Umbilical cord (tissue), 1 donor: ENCODE measurements at regions not wholly inside any gene's neighbourhood (a gene's known extent, or its start where the extent isn't known, plus 50 kb on each side); places are given as distances from the start of the nearest gene placed in this dataset.
"Not testable (repeated sequence)": the region's sequence is repeated elsewhere in the genome, so short reads cannot be mapped to it uniquely, and the experiment has no call there.

ENCODE experiments used
- DNase-seq: peaks from one replicate; pipeline ENCODE4 v3.0.0-alpha.2; 2015; ENCODE audit warnings: low spot score

DNA sequence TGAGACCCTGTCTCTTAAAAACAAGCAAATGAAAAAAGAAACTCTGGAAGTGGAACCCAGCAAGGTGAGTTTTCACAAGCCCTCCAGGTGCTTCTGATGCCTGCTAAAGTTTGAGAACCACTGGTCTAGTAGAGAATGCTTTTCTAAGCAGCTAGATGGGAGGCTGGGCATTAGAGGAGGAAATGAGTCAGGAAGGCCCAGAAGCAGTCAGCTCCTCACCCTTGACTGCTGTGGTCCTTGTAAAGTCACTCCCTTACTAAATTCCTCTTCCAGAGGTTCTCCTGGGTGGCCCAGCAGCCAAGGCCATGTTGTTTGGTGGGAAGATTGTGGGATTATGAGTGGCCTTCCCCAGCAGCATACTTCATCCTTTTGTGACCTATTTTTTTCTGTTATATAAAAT, 52.0 kb upstream of the FYN start:
- no peak for DNase-seq

- no peak for DNase-seq
Measured at GRCh38 chr6:111926731-111927302, 53.6 kb upstream of the FYN start.

- DNase-seq, result no peak
Measured at GRCh38 chr6:111927321-111927720, 54.1 kb upstream of the FYN start.

- no peak for DNase-seq
Measured at GRCh38 chr6:111928139-111928538, 54.9 kb upstream of the FYN start.

- DNase-seq, result not testable (repeated sequence)
Measured at GRCh38 chr6:111934611-111935010, 61.4 kb upstream of the FYN start.

- DNase-seq, result no peak
Measured at GRCh38 chr6:111936718-111937117, 63.5 kb upstream of the FYN start.

- no peak for DNase-seq
Measured at GRCh38 chr6:111938710-111939109, 65.5 kb upstream of the FYN start.

DNA sequence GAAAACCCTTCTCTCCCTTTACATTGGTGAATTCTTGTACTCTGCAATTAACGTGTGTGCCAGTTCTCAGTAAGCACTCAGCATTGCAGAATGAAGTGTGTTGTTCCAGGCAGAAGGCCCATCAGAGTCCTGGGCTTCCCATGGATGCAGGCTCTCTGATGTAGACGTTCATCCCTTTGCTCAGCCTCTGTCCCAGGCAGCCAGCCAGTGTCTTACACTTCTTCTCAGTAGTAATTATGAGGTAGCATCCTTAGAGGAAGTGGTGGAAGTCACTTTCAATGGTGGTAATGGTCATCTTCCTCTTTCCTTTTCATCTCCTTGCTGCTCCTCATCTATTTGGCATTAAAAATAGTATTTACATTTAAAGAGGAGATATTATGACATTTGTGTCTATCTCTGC, 66.7 kb upstream of the FYN start:
- no peak for DNase-seq

GRCh38 chr6:111940801-111941200, 67.5 kb upstream of the FYN start:
- DNase-seq, result no peak

- no peak for DNase-seq
Measured at GRCh38 chr6:111941686-111942330, 68.6 kb upstream of the FYN start.

DNA sequence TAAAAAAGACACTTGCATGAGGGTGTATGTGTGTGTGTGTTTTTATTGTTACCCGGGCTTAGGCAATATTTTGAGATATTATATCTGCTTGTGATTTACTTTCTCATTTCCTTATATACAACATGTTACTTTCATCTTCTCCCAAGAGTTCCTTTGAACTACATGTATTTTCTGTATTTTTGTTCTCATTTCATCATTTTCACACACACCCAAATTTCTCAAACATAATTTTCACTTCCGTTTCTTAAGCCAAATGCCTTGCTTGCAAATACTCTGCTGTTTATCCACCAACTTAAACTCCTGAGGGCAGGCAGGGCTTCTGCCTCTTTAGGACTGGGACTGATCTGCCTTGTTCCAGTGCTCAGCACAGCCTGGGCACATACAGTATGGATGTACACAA, 69.3 kb upstream of the FYN start:
- DNase-seq, result no peak

GRCh38 chr6:111943266-111943665, 70.0 kb upstream of the FYN start:
- DNase-seq, result no peak

- DNase-seq, result no peak
Measured at GRCh38 chr6:111943726-111944125, 70.5 kb upstream of the FYN start.

DNA sequence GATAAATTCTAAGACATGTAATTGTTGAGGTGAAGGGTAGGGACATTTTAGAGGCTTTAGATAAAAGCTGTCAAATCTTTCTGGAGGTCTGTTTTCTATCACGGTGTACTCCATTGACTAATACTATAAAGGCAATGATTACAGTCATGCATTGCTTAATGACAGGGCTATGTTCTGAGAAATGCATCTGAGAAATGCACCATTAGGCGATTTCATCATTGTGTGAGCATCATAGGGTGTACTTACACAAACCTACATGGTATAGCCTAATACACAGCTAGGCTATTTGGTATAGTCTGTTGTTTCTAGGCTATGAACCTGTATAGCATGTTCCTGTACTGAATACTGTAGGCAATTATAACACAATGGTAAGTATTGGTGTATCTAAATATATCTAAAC, 71.3 kb upstream of the FYN start:
- peak; percentile 34 for DNase-seq

GRCh38 chr6:111949546-111949945, 76.3 kb upstream of the FYN start:
- no peak for DNase-seq

- not testable (repeated sequence) for DNase-seq
Measured at GRCh38 chr6:111949984-111950383, 76.7 kb upstream of the FYN start.

DNA sequence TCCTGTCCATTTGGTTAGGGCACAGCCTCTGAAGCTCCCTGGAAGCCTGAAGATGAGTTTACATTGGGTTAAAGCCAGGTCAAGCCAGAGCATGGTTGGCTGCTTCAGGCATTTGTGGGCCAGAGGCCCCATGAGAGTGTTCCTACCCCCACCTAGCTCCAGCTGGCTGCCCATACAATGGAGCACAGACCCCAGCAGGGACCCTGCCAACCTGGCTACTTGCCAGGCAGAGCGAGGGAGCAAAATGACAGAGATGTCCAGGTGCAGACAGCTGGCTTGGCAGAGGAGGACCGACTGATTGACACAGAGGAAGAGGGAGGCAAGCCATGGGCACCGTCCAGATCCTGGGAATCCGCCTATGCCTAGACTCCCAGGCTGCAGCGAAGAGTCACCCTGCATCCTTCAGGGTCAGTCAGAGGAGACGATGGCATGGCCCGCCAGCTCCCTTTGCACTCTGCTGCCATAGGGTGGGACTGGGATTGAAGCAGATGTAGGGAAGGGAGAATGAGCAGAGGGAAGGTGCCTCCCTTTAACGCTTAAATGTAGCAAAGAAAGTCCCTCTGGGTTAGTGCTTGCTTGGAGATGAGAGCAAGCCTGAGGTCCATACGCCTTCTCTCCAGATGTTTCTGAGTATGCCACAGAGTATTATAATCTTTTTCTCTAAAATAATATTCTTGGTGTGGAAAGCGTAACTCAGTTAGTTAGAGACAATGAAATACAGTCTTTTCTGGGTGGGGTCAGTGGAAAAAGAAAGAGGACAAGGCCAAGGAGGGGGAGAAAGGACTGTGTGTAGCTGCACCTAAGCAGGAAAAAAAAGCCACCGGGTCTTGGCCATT, 77.6 kb upstream of the FYN start:
- DNase-seq, result no peak

- DNase-seq, result peak; percentile 41
Measured at GRCh38 chr6:111951497-111952085, 78.3 kb upstream of the FYN start.

DNA sequence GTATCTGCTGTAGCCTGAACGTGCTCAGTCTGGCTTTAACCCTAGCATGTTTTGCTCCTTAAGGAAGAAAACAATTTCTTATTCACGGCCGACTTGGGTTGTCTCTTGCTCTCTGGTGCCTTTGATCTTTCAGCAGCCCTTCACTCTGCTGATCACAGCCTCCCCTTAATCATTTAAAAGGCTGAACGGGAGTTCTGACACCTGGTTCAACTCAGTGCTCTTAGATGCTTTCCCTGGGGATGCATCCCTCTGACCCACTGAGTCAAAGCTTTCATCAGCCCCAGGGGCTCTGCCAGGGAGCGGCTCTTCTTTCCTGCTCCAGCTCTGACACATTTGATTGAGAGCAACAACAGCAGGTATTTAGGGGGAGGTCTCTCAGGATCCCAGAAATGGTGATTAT, 79.0 kb upstream of the FYN start:
- peak; percentile 44 for DNase-seq

GRCh38 chr6:111952821-111953540, 79.7 kb upstream of the FYN start:
- DNase-seq, result peak; percentile 66

DNA sequence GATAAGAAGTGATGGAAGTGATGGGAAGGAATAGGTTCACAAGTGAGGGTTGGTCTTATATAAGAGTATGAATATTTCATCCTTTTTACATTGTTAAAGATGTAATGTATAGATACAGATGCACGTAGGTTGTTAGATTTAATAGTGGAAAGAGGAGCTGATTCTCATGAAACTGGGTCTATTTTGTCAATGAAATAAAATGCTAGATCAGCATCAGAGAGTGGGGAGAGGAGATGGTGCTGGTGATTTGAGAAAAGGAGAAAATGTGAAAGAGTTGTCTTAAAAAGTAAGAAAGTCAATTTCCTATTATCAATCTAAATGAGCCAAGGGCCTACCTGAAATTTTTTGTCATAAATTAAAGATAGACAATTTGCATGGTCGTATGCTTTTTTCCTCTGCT, 82.8 kb upstream of the FYN start:
- DNase-seq, result no peak
